Naive B cell (primary cell): ENCODE measurements at regions not wholly inside any gene's neighbourhood (a gene's known extent, or its start where the extent isn't known, plus 50 kb on each side); places are given as distances from the start of the nearest gene placed in this dataset.

Source experiments
- ATAC-seq, 2 donors: fragments of 150-1000 bp; cut with Tn5 transposase; 2 replicates each; pipeline ENCODE4 v1.10.0; 2021; ENCODE audit warnings: low read depth in 2 of 2, mild to moderate bottlenecking in 2 of 2, moderate library complexity in 2 of 2
- DNase-seq: peaks from one replicate; pipeline ENCODE4 v3.0.0; 2022
- H3K27ac Mint-ChIP-seq, 6 donors: one replicate each; pipeline ENCODE4 v1.8.0; 2020 to 2022; ENCODE audit warnings: mild to moderate bottlenecking in 6 of 6, mixed read lengths in 6 of 6, moderate library complexity in 5 of 6, inconsistent platforms in 2 of 6
- H3K27me3 Mint-ChIP-seq, 3 donors: one replicate each; pipeline ENCODE4 v1.8.0; 2021 to 2022; ENCODE audit warnings: mixed read lengths in 3 of 3, mild to moderate bottlenecking in 1 of 3
- H3K36me3 Mint-ChIP-seq, 2 donors: one replicate each; pipeline ENCODE4 v1.8.0; 2020 to 2022; ENCODE audit warnings: mixed read lengths in 2 of 2, inconsistent platforms in 1 of 2, mild to moderate bottlenecking in 1 of 2
- H3K4me1 Mint-ChIP-seq, 3 donors: one replicate each; pipeline ENCODE4 v1.8.0; 2020 to 2022; ENCODE audit warnings: mixed read lengths in 3 of 3, inconsistent platforms in 1 of 3, mild to moderate bottlenecking in 1 of 3, moderate library complexity in 1 of 3
- H3K4me3 Mint-ChIP-seq, 8 donors: one replicate each; pipeline ENCODE4 v1.8.0; 2020 to 2022; ENCODE audit warnings: mild to moderate bottlenecking in 8 of 8, mixed read lengths in 8 of 8, moderate library complexity in 8 of 8, inconsistent platforms in 2 of 8
- H3K9me3 Mint-ChIP-seq, 7 donors: one replicate each; pipeline ENCODE4 v1.8.0; 2020 to 2022; ENCODE audit warnings: mixed read lengths in 7 of 7, mild to moderate bottlenecking in 5 of 7, inconsistent platforms in 2 of 7, moderate library complexity in 1 of 7

GRCh38 chr1:184919892-184920291, 54.4 kb downstream of the NIBAN1 start:
- no peak for DNase-seq
- Mint-ChIP-seq H3K27ac (no peak overlapping the region), H3K36me3 (no peaks in the 10 kb centered on the region), H3K4me1 (peaks cover 14 to 30% (median 22%) of the 10 kb centered on the region in 3 donors), H3K4me3 (no peak overlapping the region), H3K27me3 (no peaks in the 10 kb centered on the region), H3K9me3 (peaks cover under 1 to 6% (median 4%) of the 10 kb centered on the region in 7 donors)
- ATAC-seq: no peak

- H3K4me3 Mint-ChIP-seq: peak overlapping the region in 1 of 8 donors; percentile 47
- peaks cover 14 to 30% (median 22%) of the 10 kb centered on the region in 3 donors for H3K4me1 Mint-ChIP-seq
- no peaks in the 10 kb centered on the region for H3K27me3 Mint-ChIP-seq
- DNase-seq (no peak), ATAC-seq (no peak)
- H3K27ac Mint-ChIP-seq: no peak overlapping the region
- H3K36me3 Mint-ChIP-seq: no peaks in the 10 kb centered on the region
- peaks cover 0 to 2% (median 0%) of the 10 kb centered on the region in 7 donors for H3K9me3 Mint-ChIP-seq
Observed at GRCh38 chr1:184915463-184916090, 58.7 kb downstream of the NIBAN1 start.

- DNase-seq (no peak), ATAC-seq (no peak)
- no peak overlapping the region for H3K27ac Mint-ChIP-seq
- H3K4me1 Mint-ChIP-seq: peaks cover 14 to 30% (median 22%) of the 10 kb centered on the region in 3 donors
- no peaks in the 10 kb centered on the region for H3K36me3 Mint-ChIP-seq
- H3K9me3 Mint-ChIP-seq: peaks cover 0 to 2% (median 0%) of the 10 kb centered on the region in 7 donors
- H3K4me3 Mint-ChIP-seq: no peak overlapping the region
- no peaks in the 10 kb centered on the region for H3K27me3 Mint-ChIP-seq
Observed at GRCh38 chr1:184914149-184914548, 60.2 kb downstream of the NIBAN1 start.

- Mint-ChIP-seq H3K36me3 (no peaks in the 10 kb centered on the region), H3K27ac (no peak overlapping the region), H3K4me3 (no peak overlapping the region), H3K27me3 (no peaks in the 10 kb centered on the region), H3K4me1 (peaks cover 8 to 20% (median 14%) of the 10 kb centered on the region in 3 donors), H3K9me3 (no peaks in the 10 kb centered on the region)
- no peak for DNase-seq
- no peak for ATAC-seq
Observed at GRCh38 chr1:184912392-184912791, 61.9 kb downstream of the NIBAN1 start.

GRCh38 chr1:184911830-184912229, 62.5 kb downstream of the NIBAN1 start:
- Mint-ChIP-seq H3K9me3 (no peaks in the 10 kb centered on the region), H3K27me3 (no peaks in the 10 kb centered on the region), H3K27ac (no peak overlapping the region), H3K4me1 (peaks cover 8 to 16% (median 9%) of the 10 kb centered on the region in 3 donors), H3K36me3 (no peaks in the 10 kb centered on the region), H3K4me3 (no peak overlapping the region)
- no peak for ATAC-seq
- no peak for DNase-seq

GRCh38 chr1:184911103-184911745, 63.1 kb downstream of the NIBAN1 start:
- no peak for ATAC-seq
- no peak overlapping the region for H3K27ac Mint-ChIP-seq
- no peaks in the 10 kb centered on the region for H3K36me3 Mint-ChIP-seq
- H3K27me3 Mint-ChIP-seq: no peaks in the 10 kb centered on the region
- H3K9me3 Mint-ChIP-seq: no peaks in the 10 kb centered on the region
- peaks cover 6 to 12% (median 8%) of the 10 kb centered on the region in 3 donors for H3K4me1 Mint-ChIP-seq
- H3K4me3 Mint-ChIP-seq: no peak overlapping the region
- DNase-seq: no peak

GRCh38 chr1:184910691-184911091, 63.6 kb downstream of the NIBAN1 start:
- H3K4me3 Mint-ChIP-seq: no peak overlapping the region
- H3K36me3 Mint-ChIP-seq: no peaks in the 10 kb centered on the region
- H3K27me3 Mint-ChIP-seq: no peaks in the 10 kb centered on the region
- peak overlapping the region in 1 of 6 donors; percentile 54 for H3K27ac Mint-ChIP-seq
- DNase-seq: no peak
- H3K4me1 Mint-ChIP-seq: peaks cover 3 to 7% (median 4%) of the 10 kb centered on the region in 3 donors
- ATAC-seq: no peak
- H3K9me3 Mint-ChIP-seq: no peaks in the 10 kb centered on the region

- H3K4me3 Mint-ChIP-seq: no peak overlapping the region
- no peak for DNase-seq
- H3K9me3 Mint-ChIP-seq: no peaks in the 10 kb centered on the region
- H3K36me3 Mint-ChIP-seq: no peaks in the 10 kb centered on the region
- H3K4me1 Mint-ChIP-seq: peaks cover 0 to 5% (median under 1%) of the 10 kb centered on the region in 3 donors
- ATAC-seq: no peak
- no peak overlapping the region for H3K27ac Mint-ChIP-seq
- no peaks in the 10 kb centered on the region for H3K27me3 Mint-ChIP-seq
Observed at GRCh38 chr1:184910005-184910404, 64.3 kb downstream of the NIBAN1 start.

GRCh38 chr1:184909019-184909418, 65.3 kb downstream of the NIBAN1 start:
- peaks cover 0 to 2% (median 0%) of the 10 kb centered on the region in 7 donors for H3K9me3 Mint-ChIP-seq
- ATAC-seq (no peak), DNase-seq (no peak)
- H3K4me1 Mint-ChIP-seq: peaks cover 0 to 7% (median 4%) of the 10 kb centered on the region in 3 donors
- no peaks in the 10 kb centered on the region for H3K27me3 Mint-ChIP-seq
- H3K36me3 Mint-ChIP-seq: no peaks in the 10 kb centered on the region
- H3K4me3 Mint-ChIP-seq: no peak overlapping the region
- no peak overlapping the region for H3K27ac Mint-ChIP-seq

GRCh38 chr1:184908506-184908905, 65.8 kb downstream of the NIBAN1 start:
- no peak for ATAC-seq
- Mint-ChIP-seq H3K27me3 (no peaks in the 10 kb centered on the region), H3K4me1 (peaks cover 0 to 7% (median 4%) of the 10 kb centered on the region in 3 donors), H3K9me3 (peaks cover 0 to 2% (median 0%) of the 10 kb centered on the region in 7 donors), H3K4me3 (no peak overlapping the region), H3K27ac (peak overlapping the region in 1 of 6 donors; percentile 64), H3K36me3 (no peaks in the 10 kb centered on the region)
- DNase-seq: no peak

- peaks cover 0 to 7% (median 4%) of the 10 kb centered on the region in 3 donors for H3K4me1 Mint-ChIP-seq
Observed at GRCh38 chr1:184907500-184907899, 66.8 kb downstream of the NIBAN1 start.

GRCh38 chr1:184906761-184907160, 67.5 kb downstream of the NIBAN1 start:
- H3K4me3 Mint-ChIP-seq: no peak overlapping the region
- peaks cover 0 to 7% (median 4%) of the 10 kb centered on the region in 3 donors for H3K4me1 Mint-ChIP-seq
- DNase-seq (no peak), ATAC-seq (no peak)
- no peaks in the 10 kb centered on the region for H3K36me3 Mint-ChIP-seq
- no peak overlapping the region for H3K27ac Mint-ChIP-seq
- no peaks in the 10 kb centered on the region for H3K27me3 Mint-ChIP-seq
- H3K9me3 Mint-ChIP-seq: peaks cover 0 to 2% (median 0%) of the 10 kb centered on the region in 7 donors

More at GRCh38 chr1:184907500-184907899, 66.8 kb downstream of the NIBAN1 start:
- Mint-ChIP-seq H3K4me3 (no peak overlapping the region), H3K9me3 (peaks cover 0 to 2% (median 0%) of the 10 kb centered on the region in 7 donors), H3K27ac (no peak overlapping the region), H3K36me3 (no peaks in the 10 kb centered on the region), H3K27me3 (no peaks in the 10 kb centered on the region)
- DNase-seq (no peak), ATAC-seq (no peak)

- ATAC-seq: no peak
- H3K27ac Mint-ChIP-seq: no peak overlapping the region
- no peak overlapping the region for H3K4me3 Mint-ChIP-seq
- no peak for DNase-seq
- peaks cover 0 to 7% (median 4%) of the 10 kb centered on the region in 3 donors for H3K4me1 Mint-ChIP-seq
- peaks cover 0 to 2% (median 0%) of the 10 kb centered on the region in 7 donors for H3K9me3 Mint-ChIP-seq
- no peaks in the 10 kb centered on the region for H3K27me3 Mint-ChIP-seq
- H3K36me3 Mint-ChIP-seq: no peaks in the 10 kb centered on the region
Observed at GRCh38 chr1:184905601-184906322, 68.5 kb downstream of the NIBAN1 start.
